Transverse colon (tissue), 4 donors: ENCODE measurements at regions not wholly inside any gene's neighbourhood (a gene's known extent, or its start where the extent isn't known, plus 50 kb on each side); places are given as distances from the start of the nearest gene placed in this dataset.

Experiments used
- DNase-seq: peaks from one replicate; pipeline ENCODE4 v3.0.0-alpha.2; 2019
- H3K27ac ChIP-seq, 4 donors: fragments of 200-600 bp; sonication (generic); 2 replicates each; pipeline ENCODE4 v1.5.1; 2016 to 2018; ENCODE audit warnings: inconsistent platforms in 4 of 4
- H3K27me3 ChIP-seq: fragments of 200-600 bp; sonication (generic); 2 replicates; pipeline ENCODE4 v1.5.1; 2017; ENCODE audit warnings: inconsistent platforms
- H3K36me3 ChIP-seq, 4 donors: fragments of 200-600 bp; sonication (generic); 2 replicates each; pipeline ENCODE4 v1.5.1; 2017 to 2019; ENCODE audit warnings: inconsistent platforms in 4 of 4
- H3K4me1 ChIP-seq, 4 donors: fragments of 200-600 bp; sonication (generic); 2 replicates each; pipeline ENCODE4 v1.5.1; 2017 to 2020; ENCODE audit warnings: inconsistent platforms in 4 of 4
- H3K4me3 ChIP-seq, 4 donors: fragments of 200-600 bp; sonication (generic); 1 replicate in 1 of 4; 2 replicates in 3 of 4; pipeline versions ENCODE4 v1.5.1 to v1.6.1; 2017 to 2019; ENCODE audit warnings: inconsistent platforms in 4 of 4
- H3K9me3 ChIP-seq, 2 donors: fragments of 200-600 bp; sonication (generic); 2 replicates each; pipeline ENCODE4 v1.5.1; 2017 to 2019; ENCODE audit warnings: inconsistent platforms in 2 of 2
- CTCF ChIP-seq, 5 experiments: fragments of 200-600 bp in 3 of 5; fragments of 450-650 bp in 2 of 5; sonication (generic) in 3 of 5; IDR thresholded peaks; 1 replicate in 2 of 5; 2 replicates in 3 of 5; pipeline ENCODE4 v1.5.1; 2016 to 2017; ENCODE audit warnings: antibody characterized with exemption in 5 of 5, inconsistent platforms in 3 of 5, mild to moderate bottlenecking in 2 of 5, moderate library complexity in 1 of 5
- EP300 ChIP-seq: sonication (generic); formaldehyde crosslinking; IDR thresholded peaks from one replicate; pipeline ENCODE4 v1.6.1; 2017; ENCODE audit warnings: antibody characterized with exemption, low read depth
- POLR2A ChIP-seq: fragments of 450-650 bp; IDR thresholded peaks from one replicate; pipeline ENCODE4 v1.6.1; 2016; ENCODE audit warnings: antibody characterized with exemption, mild to moderate bottlenecking, moderate library complexity
- POLR2AphosphoS5 ChIP-seq, 3 donors: sonication (generic); formaldehyde crosslinking; IDR thresholded peaks; one replicate each; pipeline ENCODE4 v1.6.1; 2016; ENCODE audit warnings: antibody characterized with exemption in 3 of 3
- WGBS, 2 donors: methylation state at CpG; one replicate each; pipeline ENCODE4 v1.1.5; 2018; ENCODE audit warnings: low coverage in 1 of 2; 5-methylcytosine and 5-hydroxymethylcytosine counted together
- in situ Hi-C, 4 donors: fragments of 200-750 bp; cut with MboI; loops; one replicate each; pipeline versions ENCODE4 v1.15.0 to v1.15.1; 2017; ENCODE audit warnings: low sequenced_read_pairs in 3 of 4, low pct_ligation_motif_present in 1 of 4, low pct_unique_long_range_greater_than_20kb in 1 of 4
- intact Hi-C: fragments of 100-400 bp; cut with DNase I; formaldehyde crosslinking; loops from one replicate; pipeline ENCODE4 v1.15.1; 2023; ENCODE audit warnings: low total_unique reads
- small RNA-seq, 4 donors: library from RNA; depleted of rRNA; stranded (forward); fragments of <200 nt; gene quantifications; one replicate each; pipeline ENCODE3, GENCODE V24; 2016

GRCh38 chr5:91219091-91219802 lies 163.9 kb downstream of the ARRDC3 start:
- peak overlapping the region in 1 of 4 donors; percentile 44 for H3K27ac ChIP-seq
- intact Hi-C loops (no loop called here), in situ Hi-C loops (loop anchor here in 3 of 4 donors (10.0 to 25.0 kb wide), 3 partner anchors 114 to 282 kb away; partner anchors contain the start of gene ARRDC3 (in 1 of the 3))
- H3K4me3 ChIP-seq, result no peak overlapping the region
- WGBS, 2 donors, result 42 to 43% methylated on average over 5 of the region's 5 CpGs
- H3K36me3 ChIP-seq, result no peaks in the 10 kb centered on the region
- peak; percentile 27 for DNase-seq
- no peaks in the 10 kb centered on the region for H3K27me3 ChIP-seq
- H3K9me3 ChIP-seq, result no peaks in the 10 kb centered on the region
- H3K4me1 ChIP-seq, result peaks cover 0 to 14% (median 4%) of the 10 kb centered on the region in 4 donors
- TF ChIP-seq POLR2AphosphoS5 (IDR thresholded peaks at IDR 0.05) (no peak), CTCF (IDR thresholded peaks at IDR 0.05) (no peak), EP300 (no peak), POLR2A (no peak)

GRCh38 chr5:91217859-91218258 lies 165.3 kb downstream of the ARRDC3 start:
- WGBS, 2 donors, result 86 to 93% methylated on average over 1 of the region's 1 CpG
- TF ChIP-seq POLR2AphosphoS5 (IDR thresholded peaks at IDR 0.05) (no peak), CTCF (IDR thresholded peaks at IDR 0.05) (no peak)
- no peaks in the 10 kb centered on the region for H3K36me3 ChIP-seq
- in situ Hi-C loops (loop anchor here in 3 of 4 donors (10.0 to 25.0 kb wide), 3 partner anchors 113 to 281 kb away; partner anchors contain the start of gene ARRDC3 (in 1 of the 3)), intact Hi-C loops (no loop called here)
- no peak overlapping the region for H3K4me3 ChIP-seq
- H3K27me3 ChIP-seq, result no peaks in the 10 kb centered on the region
- no peak for DNase-seq
- peaks cover 2 to 19% (median 6%) of the 10 kb centered on the region in 4 donors for H3K4me1 ChIP-seq
- no peak overlapping the region for H3K27ac ChIP-seq
- no peaks in the 10 kb centered on the region for H3K9me3 ChIP-seq

GRCh38 chr5:91214571-91214970 lies 168.5 kb downstream of the ARRDC3 start:
- Histone ChIP-seq H3K27ac (no peak overlapping the region), H3K4me3 (no peak overlapping the region), H3K9me3 (no peaks in the 10 kb centered on the region), H3K36me3 (no peaks in the 10 kb centered on the region), H3K27me3 (no peaks in the 10 kb centered on the region), H3K4me1 (peaks cover 5 to 25% (median 12%) of the 10 kb centered on the region in 4 donors)
- intact Hi-C loops (no loop called here), in situ Hi-C loops (loop anchor here in 3 of 4 donors (10.0 to 25.0 kb wide), 3 partner anchors 110 to 277 kb away; partner anchors contain the start of gene ARRDC3 (in 1 of the 3))
- 85 to 90% methylated on average over 4 of the region's 4 CpGs for WGBS, 2 donors
- no peak for TF ChIP-seq EP300
- TF ChIP-seq POLR2A, result no peak
- no peak for TF ChIP-seq POLR2AphosphoS5 (IDR thresholded peaks at IDR 0.05)
- TF ChIP-seq CTCF (IDR thresholded peaks at IDR 0.05), result no peak
- DNase-seq, result no peak

Small RNAs in the stretch of these regions (small RNA-seq; reads per million reads assigned to genes)
- 0 reads per million in 4 donors for gene RF00017
- 0 reads per million in 4 donors for gene RNU4-90P
